Neutrophil (primary cell): ENCODE measurements at regions not wholly inside any gene's neighbourhood (a gene's known extent, or its start where the extent isn't known, plus 50 kb on each side); places are given as distances from the start of the nearest gene placed in this dataset.

ENCODE experiments used
- H3K27ac ChIP-seq: fragments of 200-600 bp; sonication (generic); 2 replicates; pipeline ENCODE4 v1.5.1; 2016; ENCODE audit warnings: mild to moderate bottlenecking, moderate library complexity
- H3K27me3 ChIP-seq: fragments of 200-600 bp; sonication (generic); 2 replicates; pipeline ENCODE4 v1.6.0; 2016; ENCODE audit warnings: mild to moderate bottlenecking
- H3K36me3 ChIP-seq: fragments of 200-600 bp; sonication (generic); 2 replicates; pipeline ENCODE4 v1.5.1; 2017
- H3K4me1 ChIP-seq, 2 experiments: fragments of 200-600 bp in 1 of 2; sonication (generic) in 1 of 2; 1 replicate in 1 of 2; 2 replicates in 1 of 2; pipeline versions ENCODE4 v1.5.1 to v1.6.1; 2013 to 2016; ENCODE audit warnings: low read depth in 1 of 2, low read length in 1 of 2, mild to moderate bottlenecking in 1 of 2, moderate library complexity in 1 of 2; ENCODE audit not compliant: control insufficient read depth in 1 of 2, insufficient read depth in 1 of 2
- H3K4me3 ChIP-seq, 2 experiments: fragments of 200-600 bp in 1 of 2; sonication (generic) in 1 of 2; 1 replicate in 1 of 2; 2 replicates in 1 of 2; pipeline ENCODE4 v1.5.1; 2013 to 2016; ENCODE audit warnings: low read depth in 1 of 2, low read length in 1 of 2, mild to moderate bottlenecking in 1 of 2, moderate library complexity in 1 of 2
- H3K9me3 ChIP-seq: fragments of 200-600 bp; sonication (generic); 2 replicates; pipeline ENCODE4 v1.5.1; 2016
- TF ChIP-seq, protein P1 (sequence below): fragments of 200-600 bp; sonication (generic); IDR thresholded peaks from 2 replicates; pipeline ENCODE4 v1.5.1; 2016; ENCODE audit warnings: antibody characterized with exemption

GRCh38 chr4:14640476-14640875 lies 361.8 kb upstream of the CPEB2 start:
- Histone ChIP-seq H3K4me1 (no peaks in the 10 kb centered on the region), H3K4me3 (no peak overlapping the region), H3K27ac (no peak overlapping the region), H3K9me3 (no peaks in the 10 kb centered on the region), H3K27me3 (no peaks in the 10 kb centered on the region), H3K36me3 (no peaks in the 10 kb centered on the region)
- TF ChIP-seq, protein P1, sequence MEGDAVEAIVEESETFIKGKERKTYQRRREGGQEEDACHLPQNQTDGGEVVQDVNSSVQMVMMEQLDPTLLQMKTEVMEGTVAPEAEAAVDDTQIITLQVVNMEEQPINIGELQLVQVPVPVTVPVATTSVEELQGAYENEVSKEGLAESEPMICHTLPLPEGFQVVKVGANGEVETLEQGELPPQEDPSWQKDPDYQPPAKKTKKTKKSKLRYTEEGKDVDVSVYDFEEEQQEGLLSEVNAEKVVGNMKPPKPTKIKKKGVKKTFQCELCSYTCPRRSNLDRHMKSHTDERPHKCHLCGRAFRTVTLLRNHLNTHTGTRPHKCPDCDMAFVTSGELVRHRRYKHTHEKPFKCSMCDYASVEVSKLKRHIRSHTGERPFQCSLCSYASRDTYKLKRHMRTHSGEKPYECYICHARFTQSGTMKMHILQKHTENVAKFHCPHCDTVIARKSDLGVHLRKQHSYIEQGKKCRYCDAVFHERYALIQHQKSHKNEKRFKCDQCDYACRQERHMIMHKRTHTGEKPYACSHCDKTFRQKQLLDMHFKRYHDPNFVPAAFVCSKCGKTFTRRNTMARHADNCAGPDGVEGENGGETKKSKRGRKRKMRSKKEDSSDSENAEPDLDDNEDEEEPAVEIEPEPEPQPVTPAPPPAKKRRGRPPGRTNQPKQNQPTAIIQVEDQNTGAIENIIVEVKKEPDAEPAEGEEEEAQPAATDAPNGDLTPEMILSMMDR: no peak

GRCh38 chr4:14641871-14642270 lies 360.4 kb upstream of the CPEB2 start:
- H3K4me1 ChIP-seq: no peaks in the 10 kb centered on the region
- no peaks in the 10 kb centered on the region for H3K9me3 ChIP-seq
- TF ChIP-seq, protein P1: no peak

GRCh38 chr4:14644580-14645282 lies 357.6 kb upstream of the CPEB2 start:
- Histone ChIP-seq H3K4me1 (no peaks in the 10 kb centered on the region), H3K27me3 (no peaks in the 10 kb centered on the region), H3K27ac (no peak overlapping the region), H3K4me3 (no peak overlapping the region), H3K36me3 (no peaks in the 10 kb centered on the region), H3K9me3 (no peaks in the 10 kb centered on the region)
- TF ChIP-seq, protein P1: no peak

More at GRCh38 chr4:14641871-14642270, 360.4 kb upstream of the CPEB2 start:
- no peaks in the 10 kb centered on the region for H3K36me3 ChIP-seq
- no peaks in the 10 kb centered on the region for H3K27me3 ChIP-seq
- no peak overlapping the region for H3K27ac ChIP-seq
- H3K4me3 ChIP-seq: no peak overlapping the region

DNA sequence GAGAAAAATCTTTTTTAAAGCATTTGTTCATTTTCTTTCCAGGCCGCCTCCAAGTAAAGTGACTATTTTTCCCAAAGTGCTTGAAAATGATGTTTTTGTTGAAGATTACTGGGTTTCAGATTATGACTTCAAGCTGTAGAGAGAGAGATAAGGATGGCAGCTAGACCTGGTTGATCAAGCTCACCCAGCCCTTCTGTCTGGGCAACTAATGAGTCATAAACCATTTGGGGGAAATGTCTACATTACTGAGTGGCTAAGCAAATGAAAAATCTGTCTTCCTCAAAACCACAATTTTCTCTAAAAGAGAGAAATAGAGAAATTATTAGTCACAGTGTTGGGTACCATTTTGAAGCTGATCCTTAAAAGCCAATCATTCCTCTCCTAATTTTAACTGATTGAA lies 355.4 kb upstream of the CPEB2 start:
- Histone ChIP-seq H3K4me3 (no peak overlapping the region), H3K27me3 (no peaks in the 10 kb centered on the region), H3K9me3 (no peaks in the 10 kb centered on the region), H3K4me1 (no peaks in the 10 kb centered on the region), H3K27ac (no peak overlapping the region), H3K36me3 (no peaks in the 10 kb centered on the region)
- TF ChIP-seq, protein P1: no peak

DNA sequence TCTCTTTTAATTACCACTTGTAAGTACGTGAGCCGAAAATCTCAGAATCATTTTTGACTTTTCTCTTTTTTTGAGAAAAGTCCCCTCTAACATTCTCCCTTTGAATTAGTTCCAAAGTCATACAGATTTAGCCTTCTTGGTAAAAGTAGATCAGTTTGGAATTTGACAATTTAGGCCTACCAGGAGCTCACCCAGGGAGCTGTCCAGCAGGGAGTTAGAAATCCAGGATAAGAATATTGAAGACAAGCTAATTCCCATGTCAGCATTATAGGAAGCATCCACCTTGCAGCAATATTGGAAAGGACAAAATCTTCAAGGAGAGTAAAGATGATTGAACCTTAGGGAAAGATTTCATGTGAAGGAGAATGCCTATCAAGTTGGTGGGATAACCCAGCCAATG lies 352.2 kb upstream of the CPEB2 start:
- Histone ChIP-seq H3K36me3 (no peaks in the 10 kb centered on the region), H3K4me3 (no peak overlapping the region), H3K4me1 (no peaks in the 10 kb centered on the region), H3K9me3 (no peaks in the 10 kb centered on the region), H3K27ac (no peak overlapping the region), H3K27me3 (no peaks in the 10 kb centered on the region)
- TF ChIP-seq, protein P1: no peak
